ENCODE measurements at regions not wholly inside any gene's neighbourhood (a gene's known extent, or its start where the extent isn't known, plus 50 kb on each side); places are given as distances from the start of the nearest gene placed in this dataset.

DNA sequence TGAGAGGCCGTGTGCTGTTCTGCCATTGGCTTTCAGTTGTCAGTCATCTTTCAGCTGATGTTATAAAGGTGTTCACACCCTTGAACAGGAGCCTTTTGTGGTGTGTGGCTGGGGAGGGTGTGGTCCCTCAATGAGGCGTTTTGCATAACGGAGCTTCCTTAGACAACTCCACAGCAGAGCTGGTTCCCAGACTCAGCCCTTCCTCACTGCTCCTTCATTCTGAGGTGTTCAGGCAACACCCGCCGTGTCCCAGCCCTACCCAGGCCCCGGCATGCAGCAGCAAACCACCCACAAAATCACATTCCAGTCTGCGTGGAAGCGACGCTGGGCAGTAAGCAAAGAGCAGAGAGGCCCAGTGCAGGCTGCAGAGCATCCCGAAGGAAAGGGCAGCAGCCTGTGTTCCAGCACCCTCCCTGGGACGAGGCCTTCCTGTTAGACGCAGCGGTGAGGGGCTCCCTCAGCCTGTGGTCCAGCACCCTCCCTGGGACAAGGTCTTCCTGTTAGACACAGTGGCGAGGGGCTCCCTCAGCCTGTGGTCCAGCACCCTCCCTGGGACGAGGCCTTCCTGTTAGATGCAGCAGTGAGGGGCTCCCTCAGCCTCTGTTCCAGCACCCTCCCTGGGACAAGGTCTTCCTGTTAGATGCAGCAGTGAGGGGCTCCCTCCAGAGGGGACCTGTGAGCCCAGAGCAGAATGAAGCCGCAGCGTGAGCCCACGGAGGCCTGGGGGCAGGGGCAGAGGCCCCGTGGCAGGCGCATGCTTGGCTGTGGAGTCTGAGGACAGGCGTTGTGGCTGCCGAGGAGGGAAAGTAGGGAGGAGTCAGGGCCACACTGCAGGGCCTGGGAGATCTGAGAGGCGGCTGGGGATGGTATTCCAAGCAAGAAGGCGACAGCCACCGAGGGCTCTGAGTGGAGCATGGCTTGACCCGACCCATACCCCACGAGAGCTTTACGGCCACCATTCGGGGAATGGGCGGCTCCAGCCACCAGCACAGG, 201.8 kb upstream of the HDAC4 start:
- 66% methylated on average over 29 of the region's 30 CpGs for WGBS (ENCODE audit: insufficient coverage)
- Mint-ChIP-seq H3K9me3 (peaks cover 0 to 5% (median 3%) of the 10 kb centered on the region in 7 donors), H3K27ac (peak overlapping the region in 6 of 7 donors; percentile 63 to 90 (median 81)), H3K4me1 (peaks cover 67% of the 10 kb centered on the region), H3K27me3 (ENCODE audit: low read depth in 3 of 3) (peaks cover 0 to 6% (median 0%) of the 10 kb centered on the region in 3 donors), H3K4me3 (peak overlapping the region; percentile 45 to 51), H3K36me3 (peaks cover 0 to 4% of the 10 kb centered on the region in 2 donors)
- H3K4me1 ChIP-seq (ENCODE audit: control insufficient read depth in 1 of 2, insufficient read depth in 2 of 2, low read length in 2 of 2), result peaks cover 56 to 71% of the 10 kb centered on the region in 2 donors
- H3K9ac ChIP-seq (ENCODE audit: insufficient read depth, low read length, poor library complexity, severe bottlenecking), result peak overlapping the region; percentile 0
- H3K27me3 ChIP-seq (ENCODE audit: control insufficient read depth in 2 of 2, insufficient read depth in 2 of 2, low read length in 2 of 2), result no peaks in the 10 kb centered on the region
- TF ChIP-seq CTCF (IDR thresholded peaks at IDR 0.05), result no peak
- H3K4me3 ChIP-seq (replicated peaks in 1 of 3; ENCODE audit: low read depth in 2 of 3, low read length in 3 of 3), result peak overlapping the region in 1 of 3 experiments; percentile 18
- peak; percentile 23 to 39 (median 38) for DNase-seq
- peaks cover 0 to 4% of the 10 kb centered on the region in 2 donors for H3K9me3 ChIP-seq (replicated peaks in 1 of 2; ENCODE audit: control insufficient read depth in 1 of 2, insufficient read depth in 1 of 2, low read length in 2 of 2)
- H2AFZ ChIP-seq (ENCODE audit: insufficient read depth, low read depth, low read length, poor library complexity, severe bottlenecking), result peak overlapping the region; percentile 59
- H4K20me1 ChIP-seq (ENCODE audit: insufficient read depth, low read length), result no peaks in the 10 kb centered on the region
- H3K79me2 ChIP-seq (ENCODE audit: insufficient read depth, low read length), result no peaks in the 10 kb centered on the region
- intact Hi-C loops (cut with micrococcal nuclease), result loop anchor here in 1 of 2 donors (5.0 to 10.0 kb wide), 2 partner anchors 55 to 98 kb away; no protein-coding TSS in a partner anchor
- peak overlapping the region; percentile 4 for H3K4me2 ChIP-seq (replicated peaks; ENCODE audit: extremely low read depth, low read length, poor library complexity, severe bottlenecking)
- H3K27ac ChIP-seq (ENCODE audit: low read depth in 1 of 2, low read length in 2 of 2), result peak overlapping the region; percentile 9 to 59
- no peaks in the 10 kb centered on the region for H3K36me3 ChIP-seq (replicated peaks in 1 of 2; ENCODE audit: control insufficient read depth in 1 of 2, insufficient read depth in 2 of 2, low read length in 2 of 2)

GRCh38 chr2:239601880-239602279, 201.1 kb upstream of the HDAC4 start:
- peak overlapping the region in 1 of 3 experiments; percentile 18 for H3K4me3 ChIP-seq (replicated peaks in 1 of 3; ENCODE audit: low read depth in 2 of 3, low read length in 3 of 3)
- 100% methylated on average over 3 of the region's 7 CpGs for WGBS (ENCODE audit: insufficient coverage)
- H3K27me3 Mint-ChIP-seq (ENCODE audit: low read depth in 3 of 3), result peaks cover 0 to 4% (median 0%) of the 10 kb centered on the region in 3 donors
- H3K9ac ChIP-seq (ENCODE audit: insufficient read depth, low read length, poor library complexity, severe bottlenecking), result no peak overlapping the region
- no peaks in the 10 kb centered on the region for H3K36me3 ChIP-seq (replicated peaks in 1 of 2; ENCODE audit: control insufficient read depth in 1 of 2, insufficient read depth in 2 of 2, low read length in 2 of 2)
- peaks cover 0 to 4% of the 10 kb centered on the region in 2 donors for H3K36me3 Mint-ChIP-seq
- intact Hi-C loops (cut with micrococcal nuclease), result loop anchor here in 1 of 2 donors (5.0 to 10.0 kb wide), 2 partner anchors 55 to 97 kb away; no protein-coding TSS in a partner anchor
- peak overlapping the region; percentile 59 for H2AFZ ChIP-seq (ENCODE audit: insufficient read depth, low read depth, low read length, poor library complexity, severe bottlenecking)
- peak overlapping the region in 6 of 7 donors; percentile 63 to 90 (median 81) for H3K27ac Mint-ChIP-seq
- peaks cover 60% of the 10 kb centered on the region for H3K4me1 Mint-ChIP-seq
- H3K27me3 ChIP-seq (ENCODE audit: control insufficient read depth in 2 of 2, insufficient read depth in 2 of 2, low read length in 2 of 2), result no peaks in the 10 kb centered on the region
- peaks cover 0 to 5% (median 3%) of the 10 kb centered on the region in 7 donors for H3K9me3 Mint-ChIP-seq
- peak overlapping the region in 1 of 2 donors; percentile 45 for H3K4me3 Mint-ChIP-seq
- no peaks in the 10 kb centered on the region for H3K79me2 ChIP-seq (ENCODE audit: insufficient read depth, low read length)
- H3K27ac ChIP-seq (ENCODE audit: low read depth in 1 of 2, low read length in 2 of 2), result peak overlapping the region; percentile 9 to 59
- no peak for DNase-seq
- H3K4me2 ChIP-seq (replicated peaks; ENCODE audit: extremely low read depth, low read length, poor library complexity, severe bottlenecking), result peak overlapping the region; percentile 4
- no peak for TF ChIP-seq CTCF (IDR thresholded peaks at IDR 0.05)
- H3K4me1 ChIP-seq (ENCODE audit: control insufficient read depth in 1 of 2, insufficient read depth in 2 of 2, low read length in 2 of 2), result peaks cover 49 to 64% of the 10 kb centered on the region in 2 donors
- H3K9me3 ChIP-seq (replicated peaks in 1 of 2; ENCODE audit: control insufficient read depth in 1 of 2, insufficient read depth in 1 of 2, low read length in 2 of 2), result peaks cover 0 to 4% of the 10 kb centered on the region in 2 donors
- no peaks in the 10 kb centered on the region for H4K20me1 ChIP-seq (ENCODE audit: insufficient read depth, low read length)
